Cardiac muscle cell (in vitro differentiated cells and primary cell): ENCODE measurements at regions not wholly inside any gene's neighbourhood (a gene's known extent, or its start where the extent isn't known, plus 50 kb on each side); places are given as distances from the start of the nearest gene placed in this dataset.

Experiments used
- DNase-seq, 2 donors: peaks; one replicate each; pipeline versions ENCODE4 v3.0.0 to v3.0.0-alpha.2; 2010 to 2017; ENCODE audit warnings: low read depth in 1 of 2, low spot score in 1 of 2
- H3K27ac ChIP-seq: fragments of 200-600 bp; sonication (generic); 2 replicates; pipeline ENCODE4 v1.5.1; 2016
- H3K27me3 ChIP-seq: fragments of 200-600 bp; sonication (generic); 2 replicates; pipeline ENCODE4 v1.6.0; 2016; ENCODE audit warnings: control low read depth
- H3K36me3 ChIP-seq: fragments of 200-600 bp; sonication (generic); 2 replicates; pipeline ENCODE4 v1.5.1; 2016; ENCODE audit warnings: control low read depth
- H3K4me1 ChIP-seq: fragments of 200-600 bp; sonication (generic); 2 replicates; pipeline ENCODE4 v1.8.1; 2017; ENCODE audit warnings: low read depth, mild to moderate bottlenecking, mixed run types
- H3K4me3 ChIP-seq: fragments of 200-600 bp; sonication (generic); 2 replicates; pipeline ENCODE4 v1.5.1; 2016; ENCODE audit warnings: mild to moderate bottlenecking
- H3K9me3 ChIP-seq: fragments of 200-600 bp; sonication (generic); 2 replicates; pipeline ENCODE4 v1.5.1; 2017; ENCODE audit warnings: low read depth, mild to moderate bottlenecking, control low read depth
- CTCF ChIP-seq: IDR thresholded peaks from 2 replicates; pipeline ENCODE4 v1.5.1; 2012; ENCODE audit warnings: low read depth, mild to moderate bottlenecking, low read length

- Histone ChIP-seq H3K27ac (no peak overlapping the region), H3K9me3 (no peaks in the 10 kb centered on the region), H3K4me3 (no peak overlapping the region), H3K4me1 (peaks cover 2% of the 10 kb centered on the region), H3K27me3 (no peaks in the 10 kb centered on the region), H3K36me3 (no peaks in the 10 kb centered on the region)
- TF ChIP-seq CTCF, result no peak
- peak in 1 of 2 donors; percentile 43 for DNase-seq
These were observed 97.6 kb upstream of the SPRY4 start for GRCh38 chr5:142422429-142422828.

DNA sequence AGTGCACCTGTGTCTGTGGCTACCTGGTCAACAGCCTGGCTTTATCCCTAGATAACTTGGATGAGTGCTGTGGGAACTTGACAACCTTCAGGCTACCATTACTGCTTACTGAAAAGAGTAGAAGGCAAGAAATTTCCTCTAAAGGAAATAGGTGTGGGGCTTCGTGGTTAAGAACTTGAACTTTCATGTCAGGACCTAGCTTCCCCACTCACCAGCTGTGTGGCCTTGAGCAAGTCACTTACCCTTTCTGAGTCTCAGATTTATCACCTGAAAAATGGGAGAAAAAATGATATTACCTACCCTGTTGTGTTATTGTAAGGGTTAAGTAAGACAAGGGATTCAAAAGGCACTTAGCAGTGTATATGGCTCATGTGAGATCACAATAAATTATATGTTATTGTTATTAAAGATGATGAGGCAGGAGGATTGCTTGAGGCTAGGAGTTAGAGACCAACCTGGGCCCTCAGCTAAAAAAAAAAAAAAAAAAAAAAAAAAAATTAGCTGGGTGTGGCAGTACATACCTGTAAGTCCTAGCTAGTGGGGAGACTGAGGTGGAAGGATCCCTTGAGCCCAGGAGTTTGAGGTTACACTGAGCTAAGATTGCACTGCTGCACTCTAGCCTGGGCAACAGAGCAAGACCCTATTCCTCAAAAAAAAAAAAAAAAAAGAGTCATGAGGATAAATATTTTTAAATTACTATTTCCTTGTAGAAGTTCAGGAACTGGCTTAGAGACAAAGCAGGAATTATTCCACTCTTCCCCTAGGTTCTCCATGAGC, 97.0 kb upstream of the SPRY4 start:
- no peak for DNase-seq
- H3K4me1 ChIP-seq, result peaks cover 2% of the 10 kb centered on the region
- H3K4me3 ChIP-seq, result no peak overlapping the region
- TF ChIP-seq CTCF, result no peak
- H3K9me3 ChIP-seq, result no peaks in the 10 kb centered on the region
- H3K27ac ChIP-seq, result no peak overlapping the region
- H3K36me3 ChIP-seq, result no peaks in the 10 kb centered on the region
- H3K27me3 ChIP-seq, result no peaks in the 10 kb centered on the region

DNA sequence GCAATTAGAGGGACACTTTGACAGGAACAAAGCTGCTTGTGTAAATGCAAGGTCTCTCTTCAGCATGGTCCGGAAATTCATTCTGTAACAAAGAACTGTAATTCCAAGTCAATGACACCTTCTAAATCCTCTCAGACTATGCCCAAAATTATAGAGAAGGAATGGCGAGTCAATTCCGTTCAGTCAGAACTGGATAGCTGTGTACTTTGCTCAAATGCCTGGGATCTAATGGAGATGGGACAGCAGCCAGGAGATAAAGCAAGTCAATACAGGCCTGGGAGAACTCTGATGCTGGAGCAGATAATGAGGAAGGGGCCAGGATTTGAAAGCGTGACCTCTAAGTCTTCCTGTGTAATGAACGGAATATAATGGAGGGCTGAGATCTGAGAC, 96.4 kb upstream of the SPRY4 start:
- no peak for TF ChIP-seq CTCF
- DNase-seq, result no peak
- Histone ChIP-seq H3K4me3 (no peak overlapping the region), H3K4me1 (peaks cover 2% of the 10 kb centered on the region), H3K9me3 (no peaks in the 10 kb centered on the region), H3K27ac (no peak overlapping the region), H3K36me3 (no peaks in the 10 kb centered on the region), H3K27me3 (no peaks in the 10 kb centered on the region)

DNA sequence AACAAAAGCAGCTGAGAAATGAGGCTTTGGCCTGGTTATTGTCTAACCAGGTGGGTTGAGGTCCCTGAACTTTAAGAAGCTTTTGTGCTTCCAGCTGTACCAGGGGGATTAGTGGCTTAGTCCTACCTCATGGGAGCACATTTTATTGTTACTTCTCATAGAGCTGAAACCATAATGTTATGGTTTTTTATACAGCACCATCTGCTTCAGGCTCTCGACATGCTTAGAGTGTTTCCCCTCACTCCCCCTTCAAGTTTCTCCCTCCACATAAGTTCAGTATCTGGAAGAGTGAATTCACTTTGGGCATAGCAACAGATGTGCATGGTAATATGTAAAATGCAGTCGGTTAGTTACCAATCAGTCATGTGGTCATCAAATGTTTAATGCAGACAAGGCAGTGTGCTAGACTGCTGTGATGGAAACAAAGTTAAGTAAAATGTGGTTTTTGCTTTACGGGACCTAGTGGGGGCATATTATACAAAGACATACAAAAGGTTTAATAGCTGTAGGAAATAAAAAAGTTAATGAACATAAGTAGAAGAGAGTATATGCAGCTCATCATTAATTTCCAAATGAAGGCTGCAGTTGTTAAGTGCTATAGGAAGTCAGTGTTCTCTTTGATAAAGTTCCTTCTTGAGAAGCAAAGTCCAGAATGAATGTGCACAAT, 95.9 kb upstream of the SPRY4 start:
- Histone ChIP-seq H3K4me3 (no peak overlapping the region), H3K27ac (no peak overlapping the region), H3K9me3 (no peaks in the 10 kb centered on the region)

GRCh38 chr5:142412581-142412980, 87.8 kb upstream of the SPRY4 start:
- Histone ChIP-seq H3K27ac (no peak overlapping the region), H3K9me3 (no peaks in the 10 kb centered on the region), H3K4me1 (no peaks in the 10 kb centered on the region), H3K36me3 (no peaks in the 10 kb centered on the region), H3K4me3 (no peak overlapping the region), H3K27me3 (no peaks in the 10 kb centered on the region)
- DNase-seq, result no peak
- TF ChIP-seq CTCF, result no peak

More for the DNA sequence above, 95.9 kb upstream of the SPRY4 start:
- TF ChIP-seq CTCF, result no peak
- Histone ChIP-seq H3K4me1 (peaks cover 2% of the 10 kb centered on the region), H3K27me3 (no peaks in the 10 kb centered on the region), H3K36me3 (no peaks in the 10 kb centered on the region)
- DNase-seq, result no peak
